GM10266 (cell line): ENCODE measurements at regions not wholly inside any gene's neighbourhood (a gene's known extent, or its start where the extent isn't known, plus 50 kb on each side); places are given as distances from the start of the nearest gene placed in this dataset.
"Not testable (repeated sequence)": the region's sequence is repeated elsewhere in the genome, so short reads cannot be mapped to it uniquely, and the experiment has no call there.

Source experiments
- DNase-seq: peaks from one replicate; pipeline ENCODE4 v3.0.0; 2012; ENCODE audit errors: extremely low spot score
- CTCF ChIP-seq: IDR thresholded peaks from 2 replicates; pipeline ENCODE4 v1.5.1; 2012; ENCODE audit warnings: mild to moderate bottlenecking, low read depth; ENCODE audit not compliant: control insufficient read depth, insufficient read depth; ENCODE audit errors: missing control alignments

GRCh38 chr2:82342356-82342755 lies 2037.8 kb upstream of the LRRTM1 start:
- DNase-seq, result no peak
- TF ChIP-seq CTCF, result no peak

GRCh38 chr2:82340578-82341053 lies 2036.1 kb upstream of the LRRTM1 start:
- DNase-seq, result no peak
- TF ChIP-seq CTCF, result no peak

GRCh38 chr2:82339805-82340204 lies 2035.3 kb upstream of the LRRTM1 start:
- DNase-seq, result no peak
- no peak for TF ChIP-seq CTCF

- no peak for DNase-seq
- no peak for TF ChIP-seq CTCF
Measured at GRCh38 chr2:82333697-82334096, 2029.1 kb upstream of the LRRTM1 start.

GRCh38 chr2:82330155-82330554 lies 2025.6 kb upstream of the LRRTM1 start:
- no peak for TF ChIP-seq CTCF
- no peak for DNase-seq

- DNase-seq, result not testable (repeated sequence)
Measured at GRCh38 chr2:82326180-82326767, 2021.7 kb upstream of the LRRTM1 start.

GRCh38 chr2:82320296-82320695 lies 2015.7 kb upstream of the LRRTM1 start:
- no peak for DNase-seq
- TF ChIP-seq CTCF, result no peak

- TF ChIP-seq CTCF, result no peak
- DNase-seq, result no peak
Measured at GRCh38 chr2:82317012-82317411, 2012.5 kb upstream of the LRRTM1 start.
